Natural killer cell (primary cell): ENCODE measurements at regions not wholly inside any gene's neighbourhood (a gene's known extent, or its start where the extent isn't known, plus 50 kb on each side); places are given as distances from the start of the nearest gene placed in this dataset.
"Not testable (repeated sequence)": the region's sequence is repeated elsewhere in the genome, so short reads cannot be mapped to it uniquely, and the experiment has no call there.

Experiments used
- ATAC-seq, 3 donors: fragments of 150-1000 bp in 2 of 3; fragments of 200-7000 bp in 1 of 3; cut with Tn5 transposase; 1 replicate in 1 of 3; 2 replicates in 2 of 3; pipeline ENCODE4 v1.10.0; 2021; ENCODE audit warnings: mild to moderate bottlenecking in 2 of 3, moderate library complexity in 2 of 3
- DNase-seq, 2 donors: peaks; one replicate each; pipeline versions ENCODE4 v3.0.0 to v3.0.0-alpha.2; 2013 to 2021; ENCODE audit warnings: mixed read lengths in 1 of 2
- H3K27ac ChIP-seq: one replicate; pipeline ENCODE4 v1.5.1; 2013; ENCODE audit warnings: mild to moderate bottlenecking, low read length
- H3K27me3 ChIP-seq: one replicate; pipeline ENCODE4 v1.6.1; 2013; ENCODE audit warnings: low read length; ENCODE audit not compliant: control insufficient read depth, insufficient read depth
- H3K36me3 ChIP-seq: one replicate; pipeline ENCODE4 v1.6.1; 2013; ENCODE audit warnings: low read length; ENCODE audit not compliant: control insufficient read depth, insufficient read depth
- H3K4me1 ChIP-seq: one replicate; pipeline ENCODE4 v1.6.1; 2013; ENCODE audit warnings: low read length; ENCODE audit not compliant: control insufficient read depth, insufficient read depth
- H3K4me3 ChIP-seq: one replicate; pipeline ENCODE4 v1.5.1; 2013; ENCODE audit warnings: low read length
- H3K9me3 ChIP-seq: one replicate; pipeline ENCODE4 v1.6.1; 2013; ENCODE audit warnings: low read length; ENCODE audit not compliant: control insufficient read depth, insufficient read depth
- H3K27ac Mint-ChIP-seq, 2 donors: one replicate each; pipeline ENCODE4 v1.8.0; 2022; ENCODE audit warnings: mild to moderate bottlenecking in 2 of 2, mixed read lengths in 2 of 2, moderate library complexity in 1 of 2
- H3K27me3 Mint-ChIP-seq, 2 donors: one replicate each; pipeline ENCODE4 v1.8.0; 2022; ENCODE audit warnings: low read depth in 2 of 2, mixed read lengths in 2 of 2
- H3K36me3 Mint-ChIP-seq: one replicate; pipeline ENCODE4 v1.8.0; 2022; ENCODE audit warnings: mixed read lengths
- H3K4me1 Mint-ChIP-seq, 2 donors: one replicate each; pipeline ENCODE4 v1.8.0; 2022; ENCODE audit warnings: mixed read lengths in 2 of 2
- H3K4me3 Mint-ChIP-seq: one replicate; pipeline ENCODE4 v1.8.0; 2022; ENCODE audit warnings: mild to moderate bottlenecking, moderate library complexity, mixed read lengths
- H3K9me3 Mint-ChIP-seq, 2 donors: one replicate each; pipeline ENCODE4 v1.8.0; 2022; ENCODE audit warnings: mixed read lengths in 2 of 2
- WGBS: methylation state at CpG from one replicate; pipeline ENCODE4 v1.1.7; 2013; ENCODE audit warnings: missing lambda C conversion rate; ENCODE audit not compliant: insufficient coverage; 5-methylcytosine and 5-hydroxymethylcytosine counted together
- intact Hi-C: fragments of 100-400 bp; cut with micrococcal nuclease; formaldehyde crosslinking; loops from one replicate; pipeline ENCODE4 v1.14.2; 2022

GRCh38 chr9:66797905-66798616 lies 102.5 kb upstream of the ZNF658 start:
- H3K4me3 ChIP-seq, H3K27ac Mint-ChIP-seq, ATAC-seq, H3K4me1 ChIP-seq, H3K4me3 Mint-ChIP-seq, H3K36me3 Mint-ChIP-seq, intact Hi-C loops, H3K4me1 Mint-ChIP-seq, H3K27ac ChIP-seq, H3K9me3 ChIP-seq, DNase-seq, H3K9me3 Mint-ChIP-seq, H3K27me3 Mint-ChIP-seq, H3K36me3 ChIP-seq, H3K27me3 ChIP-seq: not testable (repeated sequence)
- 43% methylated on average over 4 of the region's 8 CpGs for WGBS

GRCh38 chr9:66803619-66804018 lies 96.9 kb upstream of the ZNF658 start:
- H3K27me3 ChIP-seq, H3K27ac Mint-ChIP-seq, DNase-seq, H3K4me3 ChIP-seq, H3K36me3 Mint-ChIP-seq, H3K4me1 Mint-ChIP-seq, H3K27me3 Mint-ChIP-seq, intact Hi-C loops, H3K4me3 Mint-ChIP-seq, H3K36me3 ChIP-seq, H3K27ac ChIP-seq, H3K9me3 ChIP-seq, ATAC-seq, H3K4me1 ChIP-seq, H3K9me3 Mint-ChIP-seq: not testable (repeated sequence)
- WGBS, result no CpG with 5 or more reads among the region's 1 CpG

- ATAC-seq, H3K27me3 Mint-ChIP-seq, H3K27ac Mint-ChIP-seq, H3K4me1 ChIP-seq, intact Hi-C loops, H3K9me3 ChIP-seq, H3K36me3 ChIP-seq, DNase-seq, H3K4me1 Mint-ChIP-seq, H3K4me3 Mint-ChIP-seq, H3K27me3 ChIP-seq, H3K36me3 Mint-ChIP-seq, H3K4me3 ChIP-seq, H3K9me3 Mint-ChIP-seq, H3K27ac ChIP-seq: not testable (repeated sequence)
Measured at GRCh38 chr9:66810247-66810646, 90.3 kb upstream of the ZNF658 start.

GRCh38 chr9:66812367-66812766 lies 88.2 kb upstream of the ZNF658 start:
- H3K9me3 ChIP-seq, H3K9me3 Mint-ChIP-seq, H3K27me3 Mint-ChIP-seq, DNase-seq, H3K27me3 ChIP-seq, H3K4me1 Mint-ChIP-seq, H3K4me3 Mint-ChIP-seq, H3K36me3 Mint-ChIP-seq, H3K4me1 ChIP-seq, H3K27ac ChIP-seq, H3K27ac Mint-ChIP-seq, ATAC-seq, intact Hi-C loops, H3K36me3 ChIP-seq, H3K4me3 ChIP-seq: not testable (repeated sequence)
- WGBS, result no CpG with 5 or more reads among the region's 1 CpG

- H3K9me3 Mint-ChIP-seq, H3K4me1 ChIP-seq, H3K4me3 Mint-ChIP-seq, H3K4me1 Mint-ChIP-seq, H3K27ac ChIP-seq, DNase-seq, H3K9me3 ChIP-seq, H3K27me3 ChIP-seq, H3K27me3 Mint-ChIP-seq, intact Hi-C loops, H3K36me3 Mint-ChIP-seq, H3K36me3 ChIP-seq, H3K4me3 ChIP-seq, ATAC-seq, H3K27ac Mint-ChIP-seq: not testable (repeated sequence)
- no CpG with 5 or more reads among the region's 2 CpGs for WGBS
Measured at GRCh38 chr9:66812967-66813366, 87.6 kb upstream of the ZNF658 start.

GRCh38 chr9:66814038-66814437 lies 86.5 kb upstream of the ZNF658 start:
- H3K9me3 Mint-ChIP-seq, H3K27me3 Mint-ChIP-seq, H3K36me3 ChIP-seq, H3K4me3 ChIP-seq, H3K27me3 ChIP-seq, H3K27ac Mint-ChIP-seq, ATAC-seq, H3K4me1 Mint-ChIP-seq, intact Hi-C loops, H3K4me1 ChIP-seq, H3K27ac ChIP-seq, DNase-seq, H3K9me3 ChIP-seq, H3K4me3 Mint-ChIP-seq, H3K36me3 Mint-ChIP-seq: not testable (repeated sequence)
- no CpG with 5 or more reads among the region's 3 CpGs for WGBS

- DNase-seq, H3K4me1 Mint-ChIP-seq, H3K27ac ChIP-seq, H3K4me3 Mint-ChIP-seq, H3K4me1 ChIP-seq, intact Hi-C loops, H3K9me3 Mint-ChIP-seq, H3K36me3 Mint-ChIP-seq, H3K27me3 Mint-ChIP-seq, H3K4me3 ChIP-seq, ATAC-seq, H3K36me3 ChIP-seq, H3K27ac Mint-ChIP-seq, H3K9me3 ChIP-seq, H3K27me3 ChIP-seq: not testable (repeated sequence)
Measured at GRCh38 chr9:66819510-66819909, 81.0 kb upstream of the ZNF658 start.

GRCh38 chr9:66820014-66820660 lies 80.4 kb upstream of the ZNF658 start:
- H3K4me1 Mint-ChIP-seq, H3K4me1 ChIP-seq, H3K36me3 Mint-ChIP-seq, H3K4me3 ChIP-seq, H3K9me3 ChIP-seq, H3K9me3 Mint-ChIP-seq, H3K4me3 Mint-ChIP-seq, H3K27me3 Mint-ChIP-seq, H3K27me3 ChIP-seq, H3K27ac ChIP-seq, ATAC-seq, H3K36me3 ChIP-seq, intact Hi-C loops, H3K27ac Mint-ChIP-seq, DNase-seq: not testable (repeated sequence)
- no CpG with 5 or more reads among the region's 5 CpGs for WGBS
